Ishikawa (cell line): ENCODE measurements at regions not wholly inside any gene's neighbourhood (a gene's known extent, or its start where the extent isn't known, plus 50 kb on each side); places are given as distances from the start of the nearest gene placed in this dataset.

ENCODE experiments used
- CEBPB ChIP-seq: IDR thresholded peaks from 2 replicates; pipeline ENCODE4 v1.6.1; 2012
- EP300 ChIP-seq: IDR thresholded peaks from 2 replicates; pipeline ENCODE4 v1.6.1; 2012; ENCODE audit warnings: borderline replicate concordance
- FOXM1 ChIP-seq: IDR thresholded peaks from 2 replicates; pipeline ENCODE4 v1.6.1; 2012; ENCODE audit warnings: low read depth, borderline replicate concordance
- MAX ChIP-seq: IDR thresholded peaks from 2 replicates; pipeline ENCODE4 v1.6.1; 2012
- TAF1 ChIP-seq: IDR thresholded peaks from 2 replicates; pipeline ENCODE4 v1.6.1; 2012; ENCODE audit warnings: low read depth, mild to moderate bottlenecking
- TCF12 ChIP-seq: IDR thresholded peaks from 2 replicates; pipeline ENCODE4 v1.6.1; 2012; ENCODE audit warnings: low read depth
- ZBTB7A ChIP-seq: IDR thresholded peaks from 2 replicates; pipeline ENCODE4 v1.6.1; 2012; ENCODE audit warnings: low read depth

GRCh38 chr15:36398212-36398611 is 181.2 kb upstream of the CDIN1 start:
- no peak for TF ChIP-seq FOXM1
- TF ChIP-seq TCF12: no peak
- no peak for TF ChIP-seq EP300
- no peak for TF ChIP-seq ZBTB7A
- no peak for TF ChIP-seq CEBPB
- no peak for TF ChIP-seq TAF1
- no peak for TF ChIP-seq MAX
